GM18868 (cell line): ENCODE measurements at regions not wholly inside any gene's neighbourhood (a gene's known extent, or its start where the extent isn't known, plus 50 kb on each side); places are given as distances from the start of the nearest gene placed in this dataset.

Experiments used
- ATAC-seq: cut with Tn5 transposase; IDR thresholded peaks from one replicate; pipeline ENCODE4 v1.9.1; 2021; ENCODE audit warnings: mild to moderate bottlenecking, moderate library complexity; ENCODE audit not compliant: unreplicated experiment

DNA sequence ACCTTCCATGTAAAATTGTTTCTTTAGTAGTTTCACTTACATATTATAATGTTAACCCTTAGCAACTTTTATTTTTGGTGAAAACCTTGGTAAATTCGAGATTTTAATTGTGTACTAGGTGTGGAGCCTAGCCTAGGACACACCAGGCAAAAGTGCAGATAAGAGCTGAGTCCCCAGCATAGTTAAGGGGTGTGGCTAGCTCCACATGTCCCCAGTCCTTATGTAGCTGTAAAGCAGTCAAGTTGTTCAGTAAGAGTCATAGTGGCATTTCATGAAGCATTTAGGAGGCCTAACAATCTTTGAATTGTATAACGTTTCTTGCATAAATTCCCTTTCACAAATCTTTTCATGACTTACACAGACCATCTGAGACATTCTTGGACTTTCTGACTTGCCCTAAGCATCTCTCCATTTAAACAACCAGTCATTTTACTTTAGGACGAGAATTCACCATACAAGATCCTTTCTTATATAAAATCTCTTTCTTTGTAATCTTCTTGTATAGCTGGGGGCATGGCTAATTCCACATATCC, 53.8 kb upstream of the INHBA start:
- ATAC-seq, result no peak

DNA sequence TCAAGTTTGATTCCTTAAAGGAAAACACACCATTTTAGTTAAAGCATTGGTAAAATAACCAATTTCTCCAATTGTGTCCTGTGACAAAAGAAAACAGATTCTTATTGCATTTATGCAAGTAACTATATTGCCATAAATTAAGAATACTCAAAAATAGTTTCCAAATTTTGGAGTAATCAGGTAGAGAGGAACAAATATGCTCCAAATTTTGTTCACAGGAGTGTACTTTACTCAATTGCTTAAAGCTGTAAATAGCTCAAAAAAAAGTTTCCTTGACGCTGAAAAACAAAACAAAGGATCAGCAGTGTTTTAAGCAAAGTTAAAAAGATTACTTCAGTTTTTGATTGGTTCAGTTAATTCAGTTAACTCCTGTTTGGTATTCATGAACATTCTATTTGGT, 52.2 kb upstream of the INHBA start:
- ATAC-seq, result no peak

DNA sequence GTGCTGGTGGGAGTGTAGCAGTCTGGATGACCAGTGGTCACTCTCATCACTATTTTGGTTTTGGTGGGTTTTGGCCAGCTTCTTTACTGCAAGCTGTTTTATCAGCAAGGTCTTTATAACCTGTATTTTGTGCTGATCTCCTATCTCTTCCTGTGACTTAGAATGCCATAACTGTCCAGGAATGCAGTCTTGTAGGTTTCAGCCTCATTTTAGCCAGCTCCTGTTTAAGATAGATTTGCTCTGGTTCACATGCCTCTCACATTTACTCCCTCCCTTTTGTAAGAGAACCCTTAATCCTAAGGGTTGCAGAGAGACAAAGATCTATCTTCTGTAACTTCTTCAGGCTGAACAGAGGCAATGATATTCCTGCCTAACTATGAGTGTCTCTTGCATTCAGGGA, 51.2 kb upstream of the INHBA start:
- ATAC-seq, result no peak
